Colonic mucosa (tissue), 4 donors: ENCODE measurements at regions not wholly inside any gene's neighbourhood (a gene's known extent, or its start where the extent isn't known, plus 50 kb on each side); places are given as distances from the start of the nearest gene placed in this dataset.
"Not testable (repeated sequence)": the region's sequence is repeated elsewhere in the genome, so short reads cannot be mapped to it uniquely, and the experiment has no call there.

Experiments
- DNase-seq: peaks from one replicate; pipeline ENCODE4 v3.0.0-alpha.2; 2020
- H3K27ac ChIP-seq: fragments of 200-600 bp; one replicate; pipeline ENCODE4 v1.8.0; 2021
- H3K27me3 ChIP-seq: fragments of 200-600 bp; one replicate; pipeline ENCODE4 v1.8.0; 2021
- H3K36me3 ChIP-seq: fragments of 200-600 bp; one replicate; pipeline ENCODE4 v1.8.0; 2021
- H3K4me1 ChIP-seq: fragments of 200-600 bp; one replicate; pipeline ENCODE4 v1.8.0; 2021; ENCODE audit warnings: mild to moderate bottlenecking
- H3K4me3 ChIP-seq: fragments of 200-600 bp; one replicate; pipeline ENCODE4 v1.8.0; 2021
- H3K9ac ChIP-seq, 2 donors: one replicate each; pipeline ENCODE4 v1.7.0; 2013; ENCODE audit warnings: control low read depth in 2 of 2, low read depth in 2 of 2, low read length in 2 of 2
- H3K9me3 ChIP-seq: fragments of 200-600 bp; one replicate; pipeline ENCODE4 v1.8.0; 2021
- CTCF ChIP-seq: fragments of 200-600 bp; IDR thresholded peaks from one replicate; pipeline ENCODE4 v1.8.0; 2022; ENCODE audit warnings: antibody characterized with exemption, mild to moderate bottlenecking
- intact Hi-C: fragments of 100-400 bp; cut with DNase I; formaldehyde crosslinking; loops from one replicate; pipeline ENCODE4 v1.14.1; 2022
- donor health status: healthy.
- donor health status: DM: no; HTN: no; CAD: no.
- donor health status: DM: no; HTN: no; CAD: no.

- no peaks in the 10 kb centered on the region for H3K4me1 ChIP-seq
- intact Hi-C loops, result no loop called here
- no peaks in the 10 kb centered on the region for H3K9me3 ChIP-seq
- TF ChIP-seq CTCF, result no peak
- no peaks in the 10 kb centered on the region for H3K36me3 ChIP-seq
- no peak overlapping the region for H3K4me3 ChIP-seq
- H3K27ac ChIP-seq, result no peak overlapping the region
- no peak for DNase-seq
- no peaks in the 10 kb centered on the region for H3K27me3 ChIP-seq
- no peak overlapping the region for H3K9ac ChIP-seq
Measured at GRCh38 chr6:154937306-154938220, 57.6 kb upstream of the TIAM2 start.

DNA sequence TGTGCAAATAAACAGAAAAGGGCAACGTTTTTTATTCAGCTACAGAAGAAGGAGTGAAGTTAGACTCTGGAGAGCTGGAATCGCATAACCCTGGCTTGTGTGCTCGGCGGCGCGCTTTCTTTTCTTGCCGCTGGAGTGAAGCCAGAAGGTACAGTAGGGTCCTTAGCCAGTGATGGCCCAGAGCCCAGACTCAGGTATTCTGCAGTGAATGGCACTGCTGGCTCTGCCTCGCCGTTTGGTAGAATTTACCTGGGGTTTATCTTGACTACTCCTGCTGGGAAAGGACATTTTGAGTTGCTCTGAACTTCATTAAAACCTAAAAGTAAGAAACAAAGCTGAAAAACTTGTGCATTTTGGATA, 56.9 kb upstream of the TIAM2 start:
- no peak for DNase-seq
- TF ChIP-seq CTCF, result no peak
- Histone ChIP-seq H3K9ac (no peak overlapping the region), H3K4me3 (no peak overlapping the region), H3K9me3 (no peaks in the 10 kb centered on the region), H3K36me3 (no peaks in the 10 kb centered on the region), H3K27me3 (no peaks in the 10 kb centered on the region), H3K27ac (no peak overlapping the region), H3K4me1 (no peaks in the 10 kb centered on the region)
- intact Hi-C loops, result no loop called here

- H3K9ac ChIP-seq, H3K4me1 ChIP-seq, H3K4me3 ChIP-seq, H3K27me3 ChIP-seq, DNase-seq, H3K27ac ChIP-seq, H3K36me3 ChIP-seq, intact Hi-C loops, H3K9me3 ChIP-seq: not testable (repeated sequence)
Measured at GRCh38 chr6:154938727-154939285, 56.3 kb upstream of the TIAM2 start.

DNA sequence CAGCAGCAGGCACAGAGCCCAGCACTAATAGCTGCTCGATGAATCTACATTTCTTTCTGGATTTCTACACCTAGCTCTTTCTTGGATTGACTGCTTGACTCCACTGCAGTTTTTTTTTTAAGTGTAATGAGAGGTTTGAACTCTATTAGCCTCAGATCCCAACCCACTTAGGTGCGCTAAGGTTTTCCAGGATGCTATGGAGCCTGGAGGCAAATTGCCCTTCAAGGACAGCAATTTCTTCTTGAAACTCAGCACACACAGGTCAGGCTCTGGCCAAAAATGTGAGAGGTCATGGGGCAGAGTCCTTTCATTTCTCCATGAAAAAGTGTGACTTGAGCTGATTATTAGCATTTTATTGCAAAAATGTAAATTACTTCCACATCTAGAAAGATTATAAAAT, 52.3 kb upstream of the TIAM2 start:
- no peak overlapping the region for H3K27ac ChIP-seq
- no peak for TF ChIP-seq CTCF
- no peaks in the 10 kb centered on the region for H3K4me1 ChIP-seq
- intact Hi-C loops, result no loop called here
- no peaks in the 10 kb centered on the region for H3K36me3 ChIP-seq
- no peaks in the 10 kb centered on the region for H3K9me3 ChIP-seq
- DNase-seq, result no peak
- H3K27me3 ChIP-seq, result no peaks in the 10 kb centered on the region
- H3K9ac ChIP-seq, result no peak overlapping the region
- no peak overlapping the region for H3K4me3 ChIP-seq

DNA sequence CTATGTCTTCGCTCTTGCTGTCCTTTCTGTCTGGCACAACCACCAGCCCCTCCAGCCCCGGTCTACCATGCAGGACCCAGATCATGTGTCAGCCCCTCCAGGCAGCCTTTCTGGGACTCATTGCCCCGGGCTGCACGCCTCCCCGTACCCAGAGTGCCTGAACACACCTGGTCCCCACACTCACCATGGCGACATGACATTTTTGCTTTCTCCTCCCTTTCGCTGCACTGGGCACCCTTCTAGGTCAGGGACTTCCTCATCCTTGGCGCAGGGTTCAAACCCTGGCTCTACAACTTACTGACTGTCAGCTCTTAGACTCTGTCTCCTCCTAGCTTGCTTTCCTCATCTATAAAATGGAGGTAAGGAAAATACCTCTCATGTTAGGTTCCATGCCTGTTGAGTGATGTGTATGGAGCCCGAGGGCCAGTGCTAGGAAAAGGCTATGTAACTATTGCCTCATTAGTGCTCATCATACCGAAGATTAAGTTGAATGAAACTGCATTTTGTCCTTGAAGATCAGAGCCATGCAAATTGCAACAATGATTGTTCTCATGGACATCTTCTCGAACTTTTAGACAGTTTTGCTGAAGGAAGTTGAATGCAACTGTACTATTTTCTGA, 49.7 kb upstream of the TIAM2 start:
- intact Hi-C loops, result no loop called here
- no peak for DNase-seq
- TF ChIP-seq CTCF, result no peak
- Histone ChIP-seq H3K4me3 (no peak overlapping the region), H3K4me1 (no peaks in the 10 kb centered on the region), H3K27ac (no peak overlapping the region), H3K9ac (no peak overlapping the region), H3K9me3 (no peaks in the 10 kb centered on the region), H3K36me3 (no peaks in the 10 kb centered on the region), H3K27me3 (no peaks in the 10 kb centered on the region)
